ENCODE measurements at regions not wholly inside any gene's neighbourhood (a gene's known extent, or its start where the extent isn't known, plus 50 kb on each side); places are given as distances from the start of the nearest gene placed in this dataset.

GRCh38 chr3:11906407-11906806 is 59.7 kb upstream of the TAMM41 start:
- Histone ChIP-seq H3K27ac (ENCODE audit: low read depth in 2 of 2, low read length in 2 of 2) (no peak overlapping the region), H3K4me3 (ENCODE audit: low read length in 3 of 3) (no peak overlapping the region), H3K9ac (ENCODE audit: low read length in 3 of 3) (no peak overlapping the region), H3K4me1 (ENCODE audit: control insufficient read depth in 2 of 3, insufficient read depth in 2 of 3, low read depth in 1 of 3, low read length in 3 of 3) (no peaks in the 10 kb centered on the region), H3K27me3 (ENCODE audit: control insufficient read depth, insufficient read depth, low read length) (no peaks in the 10 kb centered on the region), H3K36me3 (ENCODE audit: control insufficient read depth in 2 of 3, insufficient read depth in 3 of 3, low read length in 3 of 3) (no peaks in the 10 kb centered on the region), H3K9me3 (ENCODE audit: control insufficient read depth in 2 of 3, insufficient read depth in 1 of 3, low read length in 3 of 3) (no peaks in the 10 kb centered on the region)
- TF ChIP-seq, protein P1, sequence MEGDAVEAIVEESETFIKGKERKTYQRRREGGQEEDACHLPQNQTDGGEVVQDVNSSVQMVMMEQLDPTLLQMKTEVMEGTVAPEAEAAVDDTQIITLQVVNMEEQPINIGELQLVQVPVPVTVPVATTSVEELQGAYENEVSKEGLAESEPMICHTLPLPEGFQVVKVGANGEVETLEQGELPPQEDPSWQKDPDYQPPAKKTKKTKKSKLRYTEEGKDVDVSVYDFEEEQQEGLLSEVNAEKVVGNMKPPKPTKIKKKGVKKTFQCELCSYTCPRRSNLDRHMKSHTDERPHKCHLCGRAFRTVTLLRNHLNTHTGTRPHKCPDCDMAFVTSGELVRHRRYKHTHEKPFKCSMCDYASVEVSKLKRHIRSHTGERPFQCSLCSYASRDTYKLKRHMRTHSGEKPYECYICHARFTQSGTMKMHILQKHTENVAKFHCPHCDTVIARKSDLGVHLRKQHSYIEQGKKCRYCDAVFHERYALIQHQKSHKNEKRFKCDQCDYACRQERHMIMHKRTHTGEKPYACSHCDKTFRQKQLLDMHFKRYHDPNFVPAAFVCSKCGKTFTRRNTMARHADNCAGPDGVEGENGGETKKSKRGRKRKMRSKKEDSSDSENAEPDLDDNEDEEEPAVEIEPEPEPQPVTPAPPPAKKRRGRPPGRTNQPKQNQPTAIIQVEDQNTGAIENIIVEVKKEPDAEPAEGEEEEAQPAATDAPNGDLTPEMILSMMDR (IDR thresholded peaks at IDR 0.05; ENCODE audit: borderline replicate concordance, extremely low read depth, insufficient read depth) = no peak
- intact Hi-C loops (cut with DNase I) = no loop called here
- no peak for FAIRE-seq
- no peak for DNase-seq

- TF ChIP-seq, protein P1 (IDR thresholded peaks at IDR 0.05; ENCODE audit: borderline replicate concordance, extremely low read depth, insufficient read depth) = no peak
- intact Hi-C loops (cut with DNase I) = no loop called here
- Histone ChIP-seq H3K27ac (ENCODE audit: low read depth in 2 of 2, low read length in 2 of 2) (no peak overlapping the region), H3K9ac (ENCODE audit: low read length in 3 of 3) (no peak overlapping the region), H3K9me3 (ENCODE audit: control insufficient read depth in 2 of 3, insufficient read depth in 1 of 3, low read length in 3 of 3) (no peaks in the 10 kb centered on the region), H3K27me3 (ENCODE audit: control insufficient read depth, insufficient read depth, low read length) (no peaks in the 10 kb centered on the region), H3K4me1 (ENCODE audit: control insufficient read depth in 2 of 3, insufficient read depth in 2 of 3, low read depth in 1 of 3, low read length in 3 of 3) (no peaks in the 10 kb centered on the region), H3K4me3 (ENCODE audit: low read length in 3 of 3) (no peak overlapping the region), H3K36me3 (ENCODE audit: control insufficient read depth in 2 of 3, insufficient read depth in 3 of 3, low read length in 3 of 3) (no peaks in the 10 kb centered on the region)
- DNase-seq = no peak
- FAIRE-seq = no peak
Measured at GRCh38 chr3:11907667-11908660, 61.3 kb upstream of the TAMM41 start.

DNA sequence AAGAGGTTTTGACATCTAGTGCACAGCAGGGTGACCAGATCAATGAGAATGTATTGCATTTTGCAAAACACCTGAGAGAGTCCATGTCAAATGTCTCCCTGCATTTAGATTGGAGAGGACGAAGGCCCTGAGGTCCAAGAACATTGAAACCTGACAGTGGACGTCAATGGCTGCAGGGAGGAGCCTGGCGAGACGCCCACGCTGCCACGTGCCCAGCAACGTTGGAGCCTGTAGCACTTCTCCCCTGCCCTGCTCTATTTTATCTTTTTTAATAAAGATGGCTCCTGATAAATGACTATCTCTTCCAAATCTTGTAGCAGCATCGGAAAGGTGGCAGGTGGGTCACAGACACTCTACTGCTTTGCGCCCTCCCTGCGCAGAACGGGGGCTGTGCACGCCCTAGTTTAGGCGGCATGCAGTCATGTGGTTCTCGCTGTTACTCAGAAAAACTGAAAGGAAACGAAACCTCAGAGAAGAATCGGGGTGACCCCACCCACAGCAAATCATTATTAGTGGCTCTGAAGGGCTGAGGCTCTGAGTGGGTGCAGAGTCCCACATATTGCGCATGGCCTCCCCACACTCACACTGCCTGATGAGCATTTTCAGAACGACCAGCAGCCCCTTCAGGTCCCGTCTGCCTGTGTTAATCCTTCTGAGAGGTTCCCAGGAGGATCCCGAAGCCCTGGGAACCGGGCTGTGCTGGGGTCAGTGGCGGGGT is 62.5 kb upstream of the TAMM41 start:
- no peak for FAIRE-seq
- no peak for DNase-seq
- Histone ChIP-seq H3K9me3 (ENCODE audit: control insufficient read depth in 2 of 3, insufficient read depth in 1 of 3, low read length in 3 of 3) (no peaks in the 10 kb centered on the region), H3K36me3 (ENCODE audit: control insufficient read depth in 2 of 3, insufficient read depth in 3 of 3, low read length in 3 of 3) (no peaks in the 10 kb centered on the region), H3K27me3 (ENCODE audit: control insufficient read depth, insufficient read depth, low read length) (no peaks in the 10 kb centered on the region), H3K27ac (ENCODE audit: low read depth in 2 of 2, low read length in 2 of 2) (no peak overlapping the region), H3K4me1 (ENCODE audit: control insufficient read depth in 2 of 3, insufficient read depth in 2 of 3, low read depth in 1 of 3, low read length in 3 of 3) (no peaks in the 10 kb centered on the region), H3K9ac (ENCODE audit: low read length in 3 of 3) (no peak overlapping the region), H3K4me3 (ENCODE audit: low read length in 3 of 3) (no peak overlapping the region)
- intact Hi-C loops (cut with DNase I) = no loop called here
- TF ChIP-seq, protein P1 (IDR thresholded peaks at IDR 0.05; ENCODE audit: borderline replicate concordance, extremely low read depth, insufficient read depth) = no peak

All from kidney (tissue), 13 donors.